ENCODE measurements at regions not wholly inside any gene's neighbourhood (a gene's known extent, or its start where the extent isn't known, plus 50 kb on each side); places are given as distances from the start of the nearest gene placed in this dataset.

DNA sequence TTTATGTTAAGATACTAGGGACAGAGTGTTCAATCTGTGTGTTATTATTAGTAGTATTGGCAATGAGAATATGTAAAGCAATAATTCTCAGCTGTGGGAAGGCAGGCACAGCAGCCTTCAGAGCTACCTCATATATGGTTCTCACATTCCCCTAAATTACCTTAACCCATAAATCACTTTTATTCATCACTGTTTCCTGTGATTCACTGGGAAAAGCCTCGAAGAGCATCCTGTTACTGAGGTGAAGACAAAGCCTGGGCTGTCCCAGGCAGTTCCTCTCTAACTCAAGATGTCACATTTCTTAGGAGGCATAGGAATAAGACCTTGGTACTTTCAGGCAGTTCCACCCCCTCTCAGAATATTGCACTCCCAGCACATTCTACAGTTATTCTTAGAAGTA, 965.7 kb downstream of the NCAM2 start:
- Histone ChIP-seq H3K27me3 (ENCODE audit: control insufficient read depth, insufficient read depth, low read length) (no peaks in the 10 kb centered on the region), H3K36me3 (ENCODE audit: control insufficient read depth, insufficient read depth, low read length) (no peaks in the 10 kb centered on the region), H3K4me3 (ENCODE audit: low read length) (no peak overlapping the region), H3K27ac (ENCODE audit: low read length) (no peak overlapping the region), H3K4me1 (ENCODE audit: control insufficient read depth, insufficient read depth, low read length) (no peaks in the 10 kb centered on the region), H3K9me3 (ENCODE audit: control insufficient read depth, insufficient read depth, low read length) (peaks cover 8% of the 10 kb centered on the region)
- peaks cover 13 to 25% of the 10 kb centered on the region in 2 donors for H3K9me3 Mint-ChIP-seq
- H3K4me3 Mint-ChIP-seq = no peak overlapping the region
- H3K27ac Mint-ChIP-seq = no peak overlapping the region
- intact Hi-C loops (cut with micrococcal nuclease) = no loop called here
- no peaks in the 10 kb centered on the region for H3K27me3 Mint-ChIP-seq (ENCODE audit: low read depth in 2 of 2)
- no peaks in the 10 kb centered on the region for H3K4me1 Mint-ChIP-seq
- 44% methylated on average over 1 of the region's 1 CpG for WGBS (ENCODE audit: insufficient coverage)
- TF ChIP-seq, protein P1, sequence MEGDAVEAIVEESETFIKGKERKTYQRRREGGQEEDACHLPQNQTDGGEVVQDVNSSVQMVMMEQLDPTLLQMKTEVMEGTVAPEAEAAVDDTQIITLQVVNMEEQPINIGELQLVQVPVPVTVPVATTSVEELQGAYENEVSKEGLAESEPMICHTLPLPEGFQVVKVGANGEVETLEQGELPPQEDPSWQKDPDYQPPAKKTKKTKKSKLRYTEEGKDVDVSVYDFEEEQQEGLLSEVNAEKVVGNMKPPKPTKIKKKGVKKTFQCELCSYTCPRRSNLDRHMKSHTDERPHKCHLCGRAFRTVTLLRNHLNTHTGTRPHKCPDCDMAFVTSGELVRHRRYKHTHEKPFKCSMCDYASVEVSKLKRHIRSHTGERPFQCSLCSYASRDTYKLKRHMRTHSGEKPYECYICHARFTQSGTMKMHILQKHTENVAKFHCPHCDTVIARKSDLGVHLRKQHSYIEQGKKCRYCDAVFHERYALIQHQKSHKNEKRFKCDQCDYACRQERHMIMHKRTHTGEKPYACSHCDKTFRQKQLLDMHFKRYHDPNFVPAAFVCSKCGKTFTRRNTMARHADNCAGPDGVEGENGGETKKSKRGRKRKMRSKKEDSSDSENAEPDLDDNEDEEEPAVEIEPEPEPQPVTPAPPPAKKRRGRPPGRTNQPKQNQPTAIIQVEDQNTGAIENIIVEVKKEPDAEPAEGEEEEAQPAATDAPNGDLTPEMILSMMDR (IDR thresholded peaks at IDR 0.05) = no peak
- ATAC-seq (no peak), DNase-seq (no peak)
- H3K36me3 Mint-ChIP-seq = no peaks in the 10 kb centered on the region

DNA sequence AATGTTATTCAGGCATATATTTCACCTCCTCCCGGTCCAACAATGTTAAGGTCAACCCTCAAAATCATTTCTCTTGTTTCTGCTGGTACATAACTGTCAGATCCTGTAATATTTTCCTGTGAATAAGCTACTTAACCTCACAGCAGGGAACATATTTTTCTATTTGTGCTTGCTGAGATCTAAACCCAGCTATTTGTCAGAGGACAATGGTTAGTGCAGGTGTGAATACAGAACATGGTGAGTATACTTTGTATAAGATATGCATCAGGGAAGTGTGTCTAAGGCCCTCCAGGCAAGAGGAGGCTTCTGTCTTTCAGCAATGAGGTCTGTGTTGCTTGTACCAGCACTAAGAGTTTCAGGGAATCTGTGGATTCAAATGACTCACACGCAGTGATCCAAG, 970.6 kb downstream of the NCAM2 start:
- intact Hi-C loops (cut with micrococcal nuclease) = no loop called here
- Mint-ChIP-seq H3K36me3 (no peaks in the 10 kb centered on the region), H3K27ac (no peak overlapping the region), H3K9me3 (peaks cover 16 to 32% of the 10 kb centered on the region in 2 donors), H3K4me1 (no peaks in the 10 kb centered on the region), H3K27me3 (ENCODE audit: low read depth in 2 of 2) (no peaks in the 10 kb centered on the region), H3K4me3 (no peak overlapping the region)
- WGBS (ENCODE audit: insufficient coverage) = 70% methylated on average over 2 of the region's 2 CpGs
- DNase-seq = no peak
- Histone ChIP-seq H3K36me3 (ENCODE audit: control insufficient read depth, insufficient read depth, low read length) (no peaks in the 10 kb centered on the region), H3K27ac (ENCODE audit: low read length) (no peak overlapping the region), H3K27me3 (ENCODE audit: control insufficient read depth, insufficient read depth, low read length) (no peaks in the 10 kb centered on the region), H3K4me1 (ENCODE audit: control insufficient read depth, insufficient read depth, low read length) (no peaks in the 10 kb centered on the region), H3K4me3 (ENCODE audit: low read length) (no peak overlapping the region), H3K9me3 (ENCODE audit: control insufficient read depth, insufficient read depth, low read length) (peaks cover 8% of the 10 kb centered on the region)
- ATAC-seq = no peak
- TF ChIP-seq, protein P1 (IDR thresholded peaks at IDR 0.05) = no peak

DNA sequence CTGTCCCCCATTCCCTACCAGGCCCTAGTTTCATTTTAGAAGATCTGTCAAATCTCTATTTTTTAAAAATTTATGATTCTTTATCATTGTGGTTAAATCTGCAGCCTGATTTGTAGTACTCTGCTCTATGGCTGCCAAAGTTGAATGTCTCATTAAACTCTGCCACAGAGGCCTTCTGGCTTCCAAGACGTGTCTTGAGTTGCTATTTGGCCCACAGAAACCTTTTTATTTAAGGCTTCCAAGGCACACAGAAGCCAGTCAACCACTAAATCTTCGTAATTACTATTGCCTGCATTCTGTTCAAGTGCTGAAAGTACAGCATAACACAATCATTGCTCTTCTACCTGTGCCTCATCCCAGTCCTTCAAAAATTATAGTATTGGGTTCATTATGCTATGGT, 971.0 kb downstream of the NCAM2 start:
- Histone ChIP-seq H3K4me3 (ENCODE audit: low read length) (no peak overlapping the region), H3K9me3 (ENCODE audit: control insufficient read depth, insufficient read depth, low read length) (peaks cover 7% of the 10 kb centered on the region), H3K27ac (ENCODE audit: low read length) (no peak overlapping the region), H3K36me3 (ENCODE audit: control insufficient read depth, insufficient read depth, low read length) (no peaks in the 10 kb centered on the region), H3K27me3 (ENCODE audit: control insufficient read depth, insufficient read depth, low read length) (no peaks in the 10 kb centered on the region), H3K4me1 (ENCODE audit: control insufficient read depth, insufficient read depth, low read length) (no peaks in the 10 kb centered on the region)
- TF ChIP-seq, protein P1 (IDR thresholded peaks at IDR 0.05) = no peak
- intact Hi-C loops (cut with micrococcal nuclease) = no loop called here
- no peak overlapping the region for H3K4me3 Mint-ChIP-seq
- ATAC-seq = no peak
- 57% methylated on average over 2 of the region's 2 CpGs for WGBS (ENCODE audit: insufficient coverage)
- no peaks in the 10 kb centered on the region for H3K27me3 Mint-ChIP-seq (ENCODE audit: low read depth in 2 of 2)
- no peaks in the 10 kb centered on the region for H3K4me1 Mint-ChIP-seq
- DNase-seq = no peak
- no peaks in the 10 kb centered on the region for H3K36me3 Mint-ChIP-seq
- peaks cover 16 to 32% of the 10 kb centered on the region in 2 donors for H3K9me3 Mint-ChIP-seq
- no peak overlapping the region for H3K27ac Mint-ChIP-seq

DNA sequence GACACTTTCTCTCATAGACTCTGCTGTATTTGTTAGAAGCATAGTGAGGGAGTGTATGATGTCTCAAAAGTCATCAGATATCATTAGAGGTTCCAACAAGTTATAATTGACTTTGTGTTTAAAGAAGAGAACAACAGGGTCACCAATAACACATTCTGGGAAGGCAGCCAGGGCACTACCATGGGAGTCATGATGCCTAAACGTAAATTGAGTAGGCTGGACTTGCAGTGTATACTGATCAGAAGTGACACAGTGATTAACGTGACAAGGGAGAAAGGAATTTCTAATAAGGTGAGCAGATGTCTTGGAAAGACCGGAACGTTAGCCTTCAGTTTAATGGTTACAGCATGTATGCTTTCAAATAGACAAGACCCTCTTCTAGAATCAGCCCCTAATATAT, 973.2 kb downstream of the NCAM2 start:
- WGBS (ENCODE audit: insufficient coverage) = 83% methylated on average over 4 of the region's 4 CpGs
- Histone ChIP-seq H3K27ac (ENCODE audit: low read length) (no peak overlapping the region), H3K36me3 (ENCODE audit: control insufficient read depth, insufficient read depth, low read length) (no peaks in the 10 kb centered on the region), H3K9me3 (ENCODE audit: control insufficient read depth, insufficient read depth, low read length) (peaks cover 2% of the 10 kb centered on the region), H3K4me3 (ENCODE audit: low read length) (no peak overlapping the region), H3K4me1 (ENCODE audit: control insufficient read depth, insufficient read depth, low read length) (no peaks in the 10 kb centered on the region), H3K27me3 (ENCODE audit: control insufficient read depth, insufficient read depth, low read length) (no peaks in the 10 kb centered on the region)
- Mint-ChIP-seq H3K27me3 (ENCODE audit: low read depth in 2 of 2) (no peaks in the 10 kb centered on the region), H3K9me3 (peaks cover 16 to 27% of the 10 kb centered on the region in 2 donors), H3K4me3 (no peak overlapping the region), H3K4me1 (no peaks in the 10 kb centered on the region), H3K27ac (no peak overlapping the region), H3K36me3 (no peaks in the 10 kb centered on the region)
- DNase-seq (no peak), ATAC-seq (no peak)
- TF ChIP-seq, protein P1 (IDR thresholded peaks at IDR 0.05) = no peak
- intact Hi-C loops (cut with micrococcal nuclease) = no loop called here

Data from natural killer cell (primary cell).